ENCODE measurements at regions not wholly inside any gene's neighbourhood (a gene's known extent, or its start where the extent isn't known, plus 50 kb on each side); places are given as distances from the start of the nearest gene placed in this dataset.

- DNase-seq = no peak
- Histone ChIP-seq H3K27ac (ENCODE audit: low read length in 2 of 2) (no peak overlapping the region), H3K4me3 (ENCODE audit: control extremely low read depth in 1 of 5, extremely low read depth in 1 of 5, insufficient read depth in 1 of 5, low read depth in 2 of 5, low read length in 4 of 5) (no peak overlapping the region), H3K4me2 (replicated peaks; ENCODE audit: low read depth, low read length, poor library complexity, severe bottlenecking) (no peak overlapping the region), H3K79me2 (ENCODE audit: control insufficient read depth, insufficient read depth, low read length) (no peaks in the 10 kb centered on the region), H3K36me3 (replicated peaks in 1 of 2; ENCODE audit: control extremely low read depth in 1 of 2, control insufficient read depth in 1 of 2, extremely low read depth in 1 of 2, insufficient read depth in 2 of 2, low read length in 1 of 2) (no peaks in the 10 kb centered on the region), H3K9me3 (ENCODE audit: control extremely low read depth in 1 of 3, control insufficient read depth in 2 of 3, insufficient read depth in 1 of 3, low read length in 2 of 3) (no peaks in the 10 kb centered on the region), H4K20me1 (ENCODE audit: control insufficient read depth, insufficient read depth, low read length, poor library complexity, severe bottlenecking) (no peaks in the 10 kb centered on the region), H3K9ac (ENCODE audit: low read length) (no peak overlapping the region), H2AFZ (ENCODE audit: insufficient read depth, low read depth, low read length, poor library complexity, severe bottlenecking) (no peak overlapping the region), H3K4me1 (ENCODE audit: control insufficient read depth in 2 of 2, insufficient read depth in 2 of 2, low read length in 2 of 2) (no peaks in the 10 kb centered on the region), H3K27me3 (replicated peaks in 1 of 4; ENCODE audit: control extremely low read depth in 1 of 4, control insufficient read depth in 3 of 4, insufficient read depth in 4 of 4, low read length in 3 of 4) (peaks cover 0 to 2% (median 0%) of the 10 kb centered on the region in 4 experiments)
- H3K4me3 Mint-ChIP-seq = no peak overlapping the region
- no peak overlapping the region for H3K27ac Mint-ChIP-seq
- no CpG with 5 or more reads among the region's 1 CpG for WGBS (ENCODE audit: insufficient coverage)
- TF ChIP-seq CTCF (IDR thresholded peaks at IDR 0.05) (no peak), EZH2 (IDR thresholded peaks at IDR 0.05; ENCODE audit: borderline replicate concordance, insufficient read depth, low read depth, low read length, poor library complexity, severe bottlenecking) (no peak)
- H3K27me3 Mint-ChIP-seq = peaks cover 9% of the 10 kb centered on the region
- POLR2A ChIA-PET = no interaction called here
- H3K9me3 Mint-ChIP-seq (ENCODE audit: insufficient read depth) = no peaks in the 10 kb centered on the region
- no peak for ATAC-seq (ENCODE audit: low read depth)
- H3K4me1 Mint-ChIP-seq = no peaks in the 10 kb centered on the region
- CTCF ChIA-PET = no interaction called here
- intact Hi-C loops (cut with micrococcal nuclease) = no loop called here
Measured at GRCh38 chr10:90458571-90458970, 399.3 kb downstream of the HTR7 start.

GRCh38 chr10:90461437-90462155 lies 396.2 kb downstream of the HTR7 start:
- intact Hi-C loops (cut with micrococcal nuclease) = no loop called here
- Histone ChIP-seq H3K27ac (ENCODE audit: low read length in 2 of 2) (no peak overlapping the region), H3K4me3 (ENCODE audit: control extremely low read depth in 1 of 5, extremely low read depth in 1 of 5, insufficient read depth in 1 of 5, low read depth in 2 of 5, low read length in 4 of 5) (no peak overlapping the region), H3K9ac (ENCODE audit: low read length) (no peak overlapping the region), H3K4me2 (replicated peaks; ENCODE audit: low read depth, low read length, poor library complexity, severe bottlenecking) (no peak overlapping the region), H3K27me3 (replicated peaks in 1 of 4; ENCODE audit: control extremely low read depth in 1 of 4, control insufficient read depth in 3 of 4, insufficient read depth in 4 of 4, low read length in 3 of 4) (peaks cover 0 to 2% (median 0%) of the 10 kb centered on the region in 4 experiments), H3K79me2 (ENCODE audit: control insufficient read depth, insufficient read depth, low read length) (no peaks in the 10 kb centered on the region), H4K20me1 (ENCODE audit: control insufficient read depth, insufficient read depth, low read length, poor library complexity, severe bottlenecking) (no peaks in the 10 kb centered on the region), H3K4me1 (ENCODE audit: control insufficient read depth in 2 of 2, insufficient read depth in 2 of 2, low read length in 2 of 2) (no peaks in the 10 kb centered on the region), H3K9me3 (ENCODE audit: control extremely low read depth in 1 of 3, control insufficient read depth in 2 of 3, insufficient read depth in 1 of 3, low read length in 2 of 3) (no peaks in the 10 kb centered on the region), H2AFZ (ENCODE audit: insufficient read depth, low read depth, low read length, poor library complexity, severe bottlenecking) (no peak overlapping the region), H3K36me3 (replicated peaks in 1 of 2; ENCODE audit: control extremely low read depth in 1 of 2, control insufficient read depth in 1 of 2, extremely low read depth in 1 of 2, insufficient read depth in 2 of 2, low read length in 1 of 2) (no peaks in the 10 kb centered on the region)
- H3K27me3 Mint-ChIP-seq = peaks cover 9% of the 10 kb centered on the region
- H3K4me1 Mint-ChIP-seq = no peaks in the 10 kb centered on the region
- H3K9me3 Mint-ChIP-seq (ENCODE audit: insufficient read depth) = no peaks in the 10 kb centered on the region
- DNase-seq (no peak), ATAC-seq (ENCODE audit: low read depth) (no peak)
- 0% methylated on average over 1 of the region's 4 CpGs for WGBS (ENCODE audit: insufficient coverage)
- POLR2A ChIA-PET = no interaction called here
- no peak overlapping the region for H3K4me3 Mint-ChIP-seq
- TF ChIP-seq EZH2 (IDR thresholded peaks at IDR 0.05; ENCODE audit: borderline replicate concordance, insufficient read depth, low read depth, low read length, poor library complexity, severe bottlenecking) (no peak), CTCF (IDR thresholded peaks at IDR 0.05) (no peak)
- H3K27ac Mint-ChIP-seq = no peak overlapping the region
- CTCF ChIA-PET = no interaction called here

Measured in B cell (primary cell).